B cell (primary cell): ENCODE measurements at regions not wholly inside any gene's neighbourhood (a gene's known extent, or its start where the extent isn't known, plus 50 kb on each side); places are given as distances from the start of the nearest gene placed in this dataset.

Experiments
- EZH2 ChIP-seq: IDR thresholded peaks from 2 replicates; pipeline ENCODE4 v1.6.1; 2012; ENCODE audit warnings: borderline replicate concordance, low read depth, mild to moderate bottlenecking, moderate library complexity, low read length; ENCODE audit not compliant: insufficient read depth, poor library complexity, severe bottlenecking
- TF ChIP-seq, protein P1 (sequence below): fragments of 200-600 bp; IDR thresholded peaks from one replicate; pipeline ENCODE4 v1.8.0; 2022; ENCODE audit warnings: antibody characterized with exemption, mild to moderate bottlenecking

- TF ChIP-seq, protein P1, sequence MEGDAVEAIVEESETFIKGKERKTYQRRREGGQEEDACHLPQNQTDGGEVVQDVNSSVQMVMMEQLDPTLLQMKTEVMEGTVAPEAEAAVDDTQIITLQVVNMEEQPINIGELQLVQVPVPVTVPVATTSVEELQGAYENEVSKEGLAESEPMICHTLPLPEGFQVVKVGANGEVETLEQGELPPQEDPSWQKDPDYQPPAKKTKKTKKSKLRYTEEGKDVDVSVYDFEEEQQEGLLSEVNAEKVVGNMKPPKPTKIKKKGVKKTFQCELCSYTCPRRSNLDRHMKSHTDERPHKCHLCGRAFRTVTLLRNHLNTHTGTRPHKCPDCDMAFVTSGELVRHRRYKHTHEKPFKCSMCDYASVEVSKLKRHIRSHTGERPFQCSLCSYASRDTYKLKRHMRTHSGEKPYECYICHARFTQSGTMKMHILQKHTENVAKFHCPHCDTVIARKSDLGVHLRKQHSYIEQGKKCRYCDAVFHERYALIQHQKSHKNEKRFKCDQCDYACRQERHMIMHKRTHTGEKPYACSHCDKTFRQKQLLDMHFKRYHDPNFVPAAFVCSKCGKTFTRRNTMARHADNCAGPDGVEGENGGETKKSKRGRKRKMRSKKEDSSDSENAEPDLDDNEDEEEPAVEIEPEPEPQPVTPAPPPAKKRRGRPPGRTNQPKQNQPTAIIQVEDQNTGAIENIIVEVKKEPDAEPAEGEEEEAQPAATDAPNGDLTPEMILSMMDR = no peak
- TF ChIP-seq EZH2 = no peak
These were observed 850.6 kb downstream of the TYW1 start for GRCh38 chr7:67847092-67847787.
